ENCODE measurements at regions not wholly inside any gene's neighbourhood (a gene's known extent, or its start where the extent isn't known, plus 50 kb on each side); places are given as distances from the start of the nearest gene placed in this dataset.

DNA sequence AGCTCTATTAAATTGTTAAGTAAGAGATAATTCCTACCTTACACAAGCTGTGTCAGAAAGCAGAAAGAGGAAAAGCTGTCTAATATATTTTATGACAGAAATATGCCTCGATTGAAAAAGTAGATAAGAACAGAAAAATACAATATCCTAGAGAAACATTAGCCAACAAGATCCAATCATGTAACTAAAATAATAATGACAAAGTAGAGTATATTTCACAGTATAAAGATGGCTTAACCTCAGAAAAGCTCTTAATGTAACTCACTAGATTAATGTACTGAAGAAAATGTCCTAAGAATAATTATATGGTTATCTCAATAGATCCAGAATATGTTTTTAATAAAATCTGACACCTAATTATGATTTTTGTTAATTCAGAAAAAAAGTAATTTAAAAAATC is 89.8 kb upstream of the HABP2 start:
- Histone ChIP-seq H3K4me3 (ENCODE audit: low read depth, low read length) (no peak overlapping the region), H3K27me3 (ENCODE audit: control insufficient read depth, insufficient read depth, low read length) (no peaks in the 10 kb centered on the region), H3K36me3 (ENCODE audit: control insufficient read depth, insufficient read depth, low read length) (no peaks in the 10 kb centered on the region)
- TF ChIP-seq, protein P1, sequence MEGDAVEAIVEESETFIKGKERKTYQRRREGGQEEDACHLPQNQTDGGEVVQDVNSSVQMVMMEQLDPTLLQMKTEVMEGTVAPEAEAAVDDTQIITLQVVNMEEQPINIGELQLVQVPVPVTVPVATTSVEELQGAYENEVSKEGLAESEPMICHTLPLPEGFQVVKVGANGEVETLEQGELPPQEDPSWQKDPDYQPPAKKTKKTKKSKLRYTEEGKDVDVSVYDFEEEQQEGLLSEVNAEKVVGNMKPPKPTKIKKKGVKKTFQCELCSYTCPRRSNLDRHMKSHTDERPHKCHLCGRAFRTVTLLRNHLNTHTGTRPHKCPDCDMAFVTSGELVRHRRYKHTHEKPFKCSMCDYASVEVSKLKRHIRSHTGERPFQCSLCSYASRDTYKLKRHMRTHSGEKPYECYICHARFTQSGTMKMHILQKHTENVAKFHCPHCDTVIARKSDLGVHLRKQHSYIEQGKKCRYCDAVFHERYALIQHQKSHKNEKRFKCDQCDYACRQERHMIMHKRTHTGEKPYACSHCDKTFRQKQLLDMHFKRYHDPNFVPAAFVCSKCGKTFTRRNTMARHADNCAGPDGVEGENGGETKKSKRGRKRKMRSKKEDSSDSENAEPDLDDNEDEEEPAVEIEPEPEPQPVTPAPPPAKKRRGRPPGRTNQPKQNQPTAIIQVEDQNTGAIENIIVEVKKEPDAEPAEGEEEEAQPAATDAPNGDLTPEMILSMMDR (IDR thresholded peaks at IDR 0.05; ENCODE audit: insufficient read depth, low read length, poor library complexity, severe bottlenecking): no peak
- DNase-seq (ENCODE audit: low read depth): no peak

DNA sequence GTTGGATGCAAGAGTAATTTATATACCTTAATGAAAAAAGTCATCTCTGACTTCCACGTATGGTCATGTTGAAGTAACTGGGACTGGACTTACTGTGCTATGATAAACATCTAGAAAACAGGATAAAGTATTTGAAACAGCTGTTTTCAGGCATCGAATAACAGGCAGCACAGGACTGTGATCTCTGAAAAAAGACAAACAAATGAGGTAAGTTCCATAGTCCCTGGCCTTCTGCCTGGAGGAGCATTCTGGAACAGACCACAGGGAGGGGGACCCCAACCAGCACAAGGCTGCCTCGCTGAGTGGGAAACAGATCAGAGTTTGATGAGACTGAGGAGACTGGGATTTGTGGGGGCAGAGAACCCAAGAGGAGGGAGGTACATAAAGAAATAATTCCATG is 89.1 kb upstream of the HABP2 start:
- no peaks in the 10 kb centered on the region for H3K27me3 ChIP-seq (ENCODE audit: control insufficient read depth, insufficient read depth, low read length)
- DNase-seq (ENCODE audit: low read depth): no peak
- no peak overlapping the region for H3K4me3 ChIP-seq (ENCODE audit: low read depth, low read length)
- TF ChIP-seq, protein P1 (IDR thresholded peaks at IDR 0.05; ENCODE audit: insufficient read depth, low read length, poor library complexity, severe bottlenecking): no peak
- H3K36me3 ChIP-seq (ENCODE audit: control insufficient read depth, insufficient read depth, low read length): no peaks in the 10 kb centered on the region

DNA sequence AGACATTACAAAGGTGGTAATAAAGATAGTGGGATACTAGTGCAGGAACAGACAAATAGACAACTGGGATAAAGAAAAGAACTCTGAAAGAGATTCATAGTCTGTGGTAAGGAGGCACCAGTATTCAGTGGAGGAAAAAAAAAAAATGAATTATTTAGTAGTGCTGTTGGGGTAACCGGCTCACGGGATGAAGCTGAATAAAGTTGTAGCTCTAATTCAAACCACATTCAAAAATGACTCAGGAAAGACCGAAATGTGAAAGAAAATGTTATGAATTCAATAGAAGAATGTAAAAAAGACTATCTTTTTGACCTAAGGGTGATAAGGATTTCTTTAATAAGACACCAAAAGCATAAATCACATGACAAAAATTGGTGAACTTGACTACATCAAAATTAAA is 83.1 kb upstream of the HABP2 start:
- DNase-seq (ENCODE audit: low read depth): no peak
- Histone ChIP-seq H3K27me3 (ENCODE audit: control insufficient read depth, insufficient read depth, low read length) (no peaks in the 10 kb centered on the region), H3K4me3 (ENCODE audit: low read depth, low read length) (no peak overlapping the region), H3K36me3 (ENCODE audit: control insufficient read depth, insufficient read depth, low read length) (no peaks in the 10 kb centered on the region)
- TF ChIP-seq, protein P1 (IDR thresholded peaks at IDR 0.05; ENCODE audit: insufficient read depth, low read length, poor library complexity, severe bottlenecking): no peak

DNA sequence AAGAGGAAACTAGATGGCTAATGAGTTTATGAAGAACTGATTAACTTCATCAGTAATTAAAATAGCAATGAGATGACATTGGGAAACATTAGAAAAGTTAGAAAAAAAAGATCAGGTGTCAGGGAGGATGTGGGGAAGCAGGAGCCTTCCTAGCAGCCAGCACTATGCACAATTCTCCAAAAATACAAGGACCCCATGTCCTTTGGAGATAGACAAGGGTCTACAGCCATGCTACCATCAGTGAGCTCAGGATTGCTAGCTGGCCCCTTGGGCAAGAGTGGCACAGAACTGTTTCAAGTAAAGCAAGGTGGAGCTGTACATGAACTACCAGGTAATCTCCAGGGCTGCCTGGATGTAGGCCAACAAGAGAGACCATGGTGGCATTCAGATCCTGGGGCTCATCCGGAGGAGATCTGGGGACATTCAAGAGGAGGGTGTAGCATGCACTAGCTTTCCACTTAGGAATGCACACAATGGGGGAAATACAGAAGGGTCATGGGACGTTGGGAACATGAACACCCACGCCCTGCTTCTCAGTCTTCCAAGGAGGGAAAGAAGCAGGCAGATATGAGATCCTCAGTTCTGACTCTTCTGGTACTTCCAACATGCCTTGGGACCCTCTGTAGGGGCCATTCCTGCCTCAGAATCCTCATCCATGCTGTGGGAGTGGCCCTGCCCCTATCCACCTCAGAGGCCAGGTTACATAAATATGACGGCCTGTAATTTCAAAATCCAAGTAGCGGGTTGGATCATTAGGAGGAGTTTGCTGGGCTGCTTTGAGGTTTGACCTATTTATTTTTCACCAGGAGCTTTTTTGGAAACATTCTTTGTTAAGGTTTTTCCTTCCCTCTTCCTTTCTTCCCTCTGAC is 82.2 kb upstream of the HABP2 start:
- TF ChIP-seq, protein P1 (IDR thresholded peaks at IDR 0.05; ENCODE audit: insufficient read depth, low read length, poor library complexity, severe bottlenecking): no peak
- no peak for DNase-seq (ENCODE audit: low read depth)
- no peaks in the 10 kb centered on the region for H3K27me3 ChIP-seq (ENCODE audit: control insufficient read depth, insufficient read depth, low read length)
- no peaks in the 10 kb centered on the region for H3K36me3 ChIP-seq (ENCODE audit: control insufficient read depth, insufficient read depth, low read length)
- H3K4me3 ChIP-seq (ENCODE audit: low read depth, low read length): no peak overlapping the region

DNA sequence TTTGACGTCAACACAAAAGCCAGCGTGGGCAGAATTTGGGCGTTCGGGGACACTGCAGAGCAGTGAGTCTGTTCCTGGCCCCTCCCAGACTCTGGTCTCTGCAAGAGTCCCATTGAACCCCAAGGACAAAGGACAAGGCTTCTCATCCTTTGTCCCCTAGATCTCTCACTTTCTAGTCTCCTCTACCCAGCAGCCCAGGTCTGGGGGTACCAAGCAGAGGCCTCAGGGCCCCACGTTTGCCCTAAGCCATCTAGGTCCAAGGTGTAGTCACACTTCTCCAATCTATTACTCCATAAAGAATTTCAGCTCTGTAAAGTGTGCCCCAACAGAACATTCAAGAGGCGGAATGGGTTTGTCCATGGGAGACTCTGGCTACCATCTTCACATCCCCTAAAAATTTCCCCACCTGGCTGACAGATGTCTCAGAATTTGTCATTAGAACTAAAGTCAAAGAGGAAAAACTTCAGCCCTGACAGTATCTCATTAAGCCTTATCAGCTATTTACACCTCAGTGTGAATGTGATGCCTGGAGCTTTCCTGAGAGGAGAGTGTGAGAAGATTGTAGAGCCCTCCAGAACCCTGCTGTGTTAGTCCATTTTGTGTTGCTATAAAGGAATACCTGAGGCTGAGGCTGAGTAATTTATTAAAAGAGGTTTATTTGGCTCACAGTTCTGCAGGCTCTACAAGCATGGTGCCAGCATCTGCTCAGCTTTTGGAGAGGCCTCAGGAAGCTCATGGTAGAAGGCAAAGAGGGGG is 81.4 kb upstream of the HABP2 start:
- no peaks in the 10 kb centered on the region for H3K27me3 ChIP-seq (ENCODE audit: control insufficient read depth, insufficient read depth, low read length)
- no peaks in the 10 kb centered on the region for H3K36me3 ChIP-seq (ENCODE audit: control insufficient read depth, insufficient read depth, low read length)
- DNase-seq (ENCODE audit: low read depth): no peak
- TF ChIP-seq, protein P1 (IDR thresholded peaks at IDR 0.05; ENCODE audit: insufficient read depth, low read length, poor library complexity, severe bottlenecking): no peak
- H3K4me3 ChIP-seq (ENCODE audit: low read depth, low read length): no peak overlapping the region
